ENCODE measurements at regions not wholly inside any gene's neighbourhood (a gene's known extent, or its start where the extent isn't known, plus 50 kb on each side); places are given as distances from the start of the nearest gene placed in this dataset.

- H3K4me3 Mint-ChIP-seq: no peak overlapping the region
- Histone ChIP-seq H3K27me3 (no peaks in the 10 kb centered on the region), H3K79me2 (ENCODE audit: low read depth) (no peaks in the 10 kb centered on the region), H3F3A (ENCODE audit: low read depth) (no peaks in the 10 kb centered on the region), H4K20me1 (ENCODE audit: low read depth) (no peaks in the 10 kb centered on the region), H3K4me3 (no peak overlapping the region), H3K9me3 (ENCODE audit: low read depth) (no peaks in the 10 kb centered on the region), H3K9ac (no peak overlapping the region), H2AFZ (replicated peaks) (no peak overlapping the region), H3K36me3 (no peaks in the 10 kb centered on the region), H3K4me1 (no peaks in the 10 kb centered on the region), H3K27ac (no peak overlapping the region), H3K4me2 (no peak overlapping the region)
- H3K9me3 Mint-ChIP-seq: no peaks in the 10 kb centered on the region
- peaks cover 2% of the 10 kb centered on the region for H3K27me3 Mint-ChIP-seq (ENCODE audit: insufficient read depth, low read depth)
- DNase-seq (ENCODE audit: low spot score): no peak
- no peak overlapping the region for H3K27ac Mint-ChIP-seq
- no peaks in the 10 kb centered on the region for H3K4me1 Mint-ChIP-seq
- H3K36me3 Mint-ChIP-seq: no peaks in the 10 kb centered on the region
- TF ChIP-seq EZH2phosphoT487 (IDR thresholded peaks at IDR 0.05) (no peak), EZH2 (IDR thresholded peaks at IDR 0.05) (no peak)
- TF ChIP-seq, protein P1, sequence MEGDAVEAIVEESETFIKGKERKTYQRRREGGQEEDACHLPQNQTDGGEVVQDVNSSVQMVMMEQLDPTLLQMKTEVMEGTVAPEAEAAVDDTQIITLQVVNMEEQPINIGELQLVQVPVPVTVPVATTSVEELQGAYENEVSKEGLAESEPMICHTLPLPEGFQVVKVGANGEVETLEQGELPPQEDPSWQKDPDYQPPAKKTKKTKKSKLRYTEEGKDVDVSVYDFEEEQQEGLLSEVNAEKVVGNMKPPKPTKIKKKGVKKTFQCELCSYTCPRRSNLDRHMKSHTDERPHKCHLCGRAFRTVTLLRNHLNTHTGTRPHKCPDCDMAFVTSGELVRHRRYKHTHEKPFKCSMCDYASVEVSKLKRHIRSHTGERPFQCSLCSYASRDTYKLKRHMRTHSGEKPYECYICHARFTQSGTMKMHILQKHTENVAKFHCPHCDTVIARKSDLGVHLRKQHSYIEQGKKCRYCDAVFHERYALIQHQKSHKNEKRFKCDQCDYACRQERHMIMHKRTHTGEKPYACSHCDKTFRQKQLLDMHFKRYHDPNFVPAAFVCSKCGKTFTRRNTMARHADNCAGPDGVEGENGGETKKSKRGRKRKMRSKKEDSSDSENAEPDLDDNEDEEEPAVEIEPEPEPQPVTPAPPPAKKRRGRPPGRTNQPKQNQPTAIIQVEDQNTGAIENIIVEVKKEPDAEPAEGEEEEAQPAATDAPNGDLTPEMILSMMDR (IDR thresholded peaks at IDR 0.05): no peak
Measured at GRCh38 chr13:72100339-72100738, 233.3 kb upstream of the DACH1 start.

DNA sequence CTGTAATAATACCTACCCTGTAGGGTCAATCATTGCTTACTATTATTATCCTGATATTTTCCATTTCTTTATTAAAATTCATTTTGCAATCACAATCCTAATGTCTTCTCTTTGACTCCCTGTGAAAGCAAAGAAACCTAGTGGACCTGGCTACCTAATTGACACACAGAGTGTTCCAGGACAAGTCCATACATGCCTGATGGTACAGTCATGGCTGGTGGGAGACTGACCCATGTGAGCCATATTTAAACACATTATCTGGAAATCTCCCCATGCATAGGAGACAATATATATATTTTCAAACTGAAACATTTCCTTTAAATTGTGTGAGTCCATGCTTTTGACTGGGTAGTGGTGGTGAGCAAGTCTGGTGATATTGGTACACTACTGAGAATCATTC lies 230.6 kb upstream of the DACH1 start:
- no peaks in the 10 kb centered on the region for H3K36me3 ChIP-seq
- no peaks in the 10 kb centered on the region for H3K27me3 Mint-ChIP-seq (ENCODE audit: insufficient read depth, low read depth)
- no peaks in the 10 kb centered on the region for H3K4me1 ChIP-seq
- H3K4me1 Mint-ChIP-seq: no peaks in the 10 kb centered on the region
- H3K9me3 ChIP-seq (ENCODE audit: low read depth): no peaks in the 10 kb centered on the region
- H3K27ac ChIP-seq: no peak overlapping the region
- H3K79me2 ChIP-seq (ENCODE audit: low read depth): no peaks in the 10 kb centered on the region
- H3K36me3 Mint-ChIP-seq: no peaks in the 10 kb centered on the region
- DNase-seq (ENCODE audit: low spot score): no peak
- peak overlapping the region; percentile 87 for H2AFZ ChIP-seq (replicated peaks)
- H3K9me3 Mint-ChIP-seq: no peaks in the 10 kb centered on the region
- no peak overlapping the region for H3K9ac ChIP-seq
- no peaks in the 10 kb centered on the region for H4K20me1 ChIP-seq (ENCODE audit: low read depth)
- H3K4me3 Mint-ChIP-seq: no peak overlapping the region
- no peaks in the 10 kb centered on the region for H3F3A ChIP-seq (ENCODE audit: low read depth)
- no peak overlapping the region for H3K4me3 ChIP-seq
- TF ChIP-seq, protein P1 (IDR thresholded peaks at IDR 0.05): no peak
- TF ChIP-seq EZH2 (IDR thresholded peaks at IDR 0.05) (no peak), EZH2phosphoT487 (IDR thresholded peaks at IDR 0.05) (no peak)
- no peaks in the 10 kb centered on the region for H3K27me3 ChIP-seq
- no peak overlapping the region for H3K4me2 ChIP-seq
- H3K27ac Mint-ChIP-seq: no peak overlapping the region

GRCh38 chr13:72093262-72093661 lies 226.3 kb upstream of the DACH1 start:
- H3K9ac ChIP-seq: no peak overlapping the region
- H2AFZ ChIP-seq (replicated peaks): no peak overlapping the region
- DNase-seq (ENCODE audit: low spot score): no peak
- H4K20me1 ChIP-seq (ENCODE audit: low read depth): no peaks in the 10 kb centered on the region
- H3K79me2 ChIP-seq (ENCODE audit: low read depth): no peaks in the 10 kb centered on the region
- no peak overlapping the region for H3K4me3 ChIP-seq
- no peaks in the 10 kb centered on the region for H3K36me3 ChIP-seq
- no peak overlapping the region for H3K4me3 Mint-ChIP-seq
- H3K9me3 ChIP-seq (ENCODE audit: low read depth): no peaks in the 10 kb centered on the region
- H3K27ac ChIP-seq: no peak overlapping the region
- H3F3A ChIP-seq (ENCODE audit: low read depth): no peaks in the 10 kb centered on the region
- peaks cover 3% of the 10 kb centered on the region for H3K27me3 Mint-ChIP-seq (ENCODE audit: insufficient read depth, low read depth)
- H3K36me3 Mint-ChIP-seq: no peaks in the 10 kb centered on the region
- H3K4me2 ChIP-seq: no peak overlapping the region
- no peaks in the 10 kb centered on the region for H3K4me1 ChIP-seq
- H3K4me1 Mint-ChIP-seq: no peaks in the 10 kb centered on the region
- no peaks in the 10 kb centered on the region for H3K9me3 Mint-ChIP-seq
- H3K27me3 ChIP-seq: no peaks in the 10 kb centered on the region
- TF ChIP-seq EZH2phosphoT487 (IDR thresholded peaks at IDR 0.05): no peak
- no peak for TF ChIP-seq EZH2 (IDR thresholded peaks at IDR 0.05)
- TF ChIP-seq, protein P1 (IDR thresholded peaks at IDR 0.05): no peak
- no peak overlapping the region for H3K27ac Mint-ChIP-seq
